ENCODE measurements at regions not wholly inside any gene's neighbourhood (a gene's known extent, or its start where the extent isn't known, plus 50 kb on each side); places are given as distances from the start of the nearest gene placed in this dataset.

DNA sequence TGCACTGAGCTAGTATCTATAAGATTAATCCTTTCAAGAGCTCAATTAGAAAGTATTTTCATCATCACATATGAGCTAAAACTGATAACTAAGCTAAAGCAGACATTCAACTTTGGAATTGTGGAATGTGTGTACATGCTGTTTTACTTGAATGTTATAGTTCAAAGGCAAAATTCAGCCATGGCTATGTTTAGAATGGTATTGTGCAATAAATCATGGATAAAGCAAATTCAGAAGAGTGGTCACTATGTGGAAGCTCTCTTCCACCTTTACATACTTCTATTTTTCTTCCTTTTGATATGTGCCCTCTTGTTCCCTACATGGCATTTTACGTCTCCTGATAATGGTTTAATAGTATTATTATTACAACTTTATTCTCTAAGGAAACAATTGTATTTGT, 1366.3 kb upstream of the LRRTM1 start:
- intact Hi-C loops (cut with micrococcal nuclease) = no loop called here

DNA sequence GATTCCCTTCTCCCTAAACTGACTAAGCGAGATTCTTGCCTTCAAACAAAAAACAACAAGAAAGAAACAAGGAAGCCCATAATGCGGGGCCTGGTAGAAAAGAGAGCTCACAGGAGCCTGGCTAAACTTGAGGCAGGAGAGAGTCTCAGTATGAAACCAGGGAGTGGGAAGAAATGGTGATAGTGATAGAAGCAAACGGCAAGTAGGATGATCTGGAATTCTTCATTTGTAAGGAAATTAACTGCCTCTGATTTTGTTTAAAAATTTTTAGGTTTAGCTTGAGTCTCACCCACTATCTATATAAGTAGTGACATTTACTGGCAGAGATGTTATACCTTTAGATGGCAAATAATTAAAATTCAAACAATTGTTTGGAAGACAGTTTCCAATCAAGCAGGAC, 1356.5 kb upstream of the LRRTM1 start:
- intact Hi-C loops (cut with micrococcal nuclease) = no loop called here

DNA sequence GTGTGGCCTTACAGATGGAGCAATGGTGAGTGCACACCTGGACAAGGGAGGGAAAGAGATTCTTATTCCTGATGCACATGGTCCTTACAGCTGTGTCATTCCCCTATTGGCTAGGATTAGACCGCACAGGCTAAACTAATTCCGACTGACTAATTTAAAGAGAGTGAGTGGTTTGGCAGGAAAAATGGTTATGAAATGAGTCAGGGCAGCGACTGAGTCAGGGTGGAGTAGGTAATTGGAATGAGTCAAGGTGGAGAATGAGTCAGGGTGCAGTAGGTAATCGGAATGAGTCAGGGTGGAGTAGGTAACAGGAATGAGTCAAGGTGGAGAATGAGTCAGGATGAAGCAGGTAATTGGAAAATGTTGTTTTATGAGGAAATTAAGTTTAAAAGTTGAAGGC, 1353.7 kb upstream of the LRRTM1 start:
- intact Hi-C loops (cut with micrococcal nuclease) = no loop called here

DNA sequence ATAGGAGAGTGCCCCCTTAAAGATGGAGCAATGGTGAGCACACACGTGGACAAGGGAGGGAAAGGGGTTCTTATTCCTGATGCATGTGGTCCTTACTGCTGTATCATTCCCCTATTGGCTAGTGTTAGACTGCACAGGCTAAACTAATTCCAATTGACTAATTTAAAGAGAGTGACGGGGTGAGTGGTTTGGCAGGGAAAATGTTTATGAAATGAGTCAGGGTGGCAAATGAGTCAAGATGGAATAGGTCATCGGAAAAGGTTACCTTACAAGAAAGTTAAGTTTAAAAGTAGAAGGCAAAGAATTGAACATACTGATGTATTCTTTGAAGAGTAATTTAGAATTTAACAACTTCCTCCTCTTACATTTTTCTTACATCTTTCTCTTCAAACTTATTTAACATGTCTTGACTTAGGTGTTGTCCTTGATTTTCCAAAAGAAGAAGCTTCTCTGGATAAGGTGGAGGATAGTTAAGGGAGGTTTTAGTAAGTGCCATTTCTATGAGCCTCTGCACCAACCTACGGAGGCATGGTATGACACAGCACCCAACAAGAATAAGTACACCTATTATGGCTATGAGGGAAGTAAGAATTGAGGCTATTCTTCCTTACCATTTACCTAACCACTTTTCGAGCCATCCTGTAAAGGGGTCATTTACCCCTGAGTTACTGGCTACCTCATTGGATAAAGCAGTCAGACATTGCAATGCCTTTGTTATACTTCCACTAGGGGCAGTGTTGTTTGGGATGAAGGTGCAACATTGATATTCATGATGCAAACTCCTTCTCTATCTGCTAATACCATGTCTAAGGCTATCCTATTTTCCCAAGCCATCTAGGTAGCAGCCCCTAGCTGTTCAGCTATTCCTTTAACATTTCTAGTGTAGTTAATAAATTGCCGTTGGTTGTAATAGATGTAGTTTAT, 1345.8 kb upstream of the LRRTM1 start:
- intact Hi-C loops (cut with micrococcal nuclease) = no loop called here

DNA sequence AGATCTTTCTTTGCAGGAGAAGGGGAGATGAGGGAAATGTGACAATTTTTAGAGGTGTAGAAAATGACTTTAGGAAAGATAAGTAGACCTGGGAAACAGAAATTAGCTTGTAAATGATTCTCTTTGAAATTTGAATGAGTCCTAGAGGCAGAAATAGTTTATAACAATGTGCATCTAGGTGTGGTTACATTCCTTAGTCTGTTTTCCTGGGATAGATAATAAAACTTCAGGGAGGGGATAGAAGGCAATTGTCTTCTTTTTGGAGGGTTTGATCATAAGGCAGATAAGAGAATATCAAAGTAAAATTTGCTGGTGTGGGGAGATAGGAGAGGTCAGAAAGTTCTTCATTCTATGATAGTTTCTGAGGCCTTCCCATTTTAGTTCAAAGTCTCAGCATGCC, 1344.3 kb upstream of the LRRTM1 start:
- intact Hi-C loops (cut with micrococcal nuclease) = no loop called here

DNA sequence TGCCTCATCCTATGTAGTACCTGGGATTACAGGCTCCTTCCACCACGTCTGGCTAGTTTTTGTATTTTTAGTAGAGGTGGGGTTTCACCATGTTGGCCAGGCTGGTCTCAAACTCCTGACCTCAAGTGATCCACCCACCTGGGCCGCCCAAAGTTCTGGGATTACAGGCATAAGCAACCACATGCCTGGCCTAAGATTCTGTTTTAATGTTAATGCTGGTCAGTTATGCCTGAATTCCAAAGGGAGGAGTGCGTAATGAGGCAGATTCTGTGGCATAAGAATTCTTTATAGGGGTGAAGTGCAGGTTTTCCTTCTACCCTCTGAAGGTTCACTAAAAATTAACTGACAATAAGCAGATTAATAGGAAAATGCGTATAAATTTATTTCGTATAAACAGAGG, 1343.8 kb upstream of the LRRTM1 start:
- intact Hi-C loops (cut with micrococcal nuclease) = no loop called here

DNA sequence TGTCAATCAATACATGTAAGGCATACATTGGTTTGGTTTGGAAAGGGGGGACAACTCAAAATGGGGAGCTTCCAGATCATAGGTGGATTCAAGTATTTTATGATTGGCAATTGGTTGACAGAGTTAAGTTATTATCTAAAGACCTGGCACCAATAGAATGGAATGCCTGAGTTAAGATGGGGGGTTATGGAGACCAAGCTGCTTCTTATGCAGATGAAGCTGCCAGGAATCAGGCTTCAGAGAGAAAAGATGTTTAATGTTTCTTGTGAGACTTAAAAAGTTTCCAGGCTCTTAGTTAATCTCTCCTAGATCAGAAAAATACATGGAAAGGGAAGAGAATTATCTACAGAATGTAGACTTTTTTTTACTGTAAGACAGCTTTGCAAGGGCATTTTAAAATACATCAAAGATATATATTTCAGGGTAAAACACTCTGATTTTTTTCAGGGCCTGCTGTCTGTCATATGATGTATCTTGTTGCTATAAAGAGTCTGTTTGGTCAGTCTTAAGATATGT, 1343.2 kb upstream of the LRRTM1 start:
- intact Hi-C loops (cut with micrococcal nuclease) = no loop called here

DNA sequence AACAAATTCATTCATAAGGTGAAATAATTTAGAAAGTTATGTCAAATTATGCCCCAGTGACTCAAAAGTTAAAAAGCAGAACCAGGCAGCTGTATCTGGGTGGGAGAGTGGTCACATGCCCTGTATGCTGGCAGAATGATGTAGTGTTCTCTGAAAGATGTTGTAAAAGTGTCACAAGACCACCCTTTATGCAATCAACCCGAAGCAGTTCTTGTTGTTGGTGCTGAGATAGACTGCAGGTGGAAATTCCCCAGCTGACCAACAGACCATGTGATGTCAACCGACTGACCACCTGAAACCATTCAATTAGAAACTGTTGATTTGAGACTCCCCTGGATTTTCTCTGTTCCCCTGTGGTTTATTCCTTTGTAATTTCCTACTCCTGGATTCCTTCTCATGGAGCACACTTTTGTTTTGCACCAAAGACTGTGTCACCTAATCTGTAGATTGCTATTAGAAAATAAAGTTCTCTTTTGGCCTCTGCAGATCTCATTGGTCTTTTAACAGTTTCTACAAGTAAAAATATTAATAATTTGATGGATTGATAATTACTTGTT, 1341.3 kb upstream of the LRRTM1 start:
- intact Hi-C loops (cut with micrococcal nuclease) = no loop called here

DNA sequence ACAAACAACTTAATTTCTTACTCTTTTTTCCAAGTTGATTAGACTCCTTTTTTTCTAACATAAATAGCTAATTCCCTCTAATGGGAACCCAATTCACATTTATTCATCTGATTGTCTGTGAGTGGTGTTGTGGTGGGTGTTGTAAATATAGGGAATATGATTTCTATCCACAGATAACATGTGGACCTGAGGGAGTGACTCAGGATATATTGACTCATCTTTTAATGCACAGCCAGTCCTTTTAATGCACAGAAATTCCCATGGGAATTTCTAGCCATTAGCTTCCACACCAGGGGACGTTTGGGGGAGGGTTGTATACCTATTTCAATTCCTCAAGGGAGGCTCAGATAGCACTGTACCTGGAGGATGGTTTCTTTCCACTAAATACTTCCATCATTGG, 1339.6 kb upstream of the LRRTM1 start:
- intact Hi-C loops (cut with micrococcal nuclease) = no loop called here

DNA sequence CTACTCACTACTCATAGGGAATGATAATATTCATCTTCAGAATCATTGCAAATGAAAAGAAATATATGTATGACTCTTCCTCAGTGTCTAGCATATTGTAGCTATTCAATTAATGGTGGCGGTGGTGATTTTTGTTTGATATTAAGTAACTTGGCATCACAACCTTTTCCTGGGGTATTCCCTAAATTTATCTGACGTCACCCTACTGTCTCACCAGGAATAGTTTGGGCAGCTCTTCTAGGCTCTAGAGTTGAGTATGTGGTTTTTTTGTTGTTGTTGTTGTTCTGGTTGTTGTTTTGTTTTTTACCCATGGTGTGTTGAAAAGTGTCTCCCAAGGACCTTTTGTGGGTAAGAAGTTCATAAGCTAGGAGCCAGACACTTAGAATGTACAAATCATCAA, 1320.3 kb upstream of the LRRTM1 start:
- intact Hi-C loops (cut with micrococcal nuclease) = no loop called here

DNA sequence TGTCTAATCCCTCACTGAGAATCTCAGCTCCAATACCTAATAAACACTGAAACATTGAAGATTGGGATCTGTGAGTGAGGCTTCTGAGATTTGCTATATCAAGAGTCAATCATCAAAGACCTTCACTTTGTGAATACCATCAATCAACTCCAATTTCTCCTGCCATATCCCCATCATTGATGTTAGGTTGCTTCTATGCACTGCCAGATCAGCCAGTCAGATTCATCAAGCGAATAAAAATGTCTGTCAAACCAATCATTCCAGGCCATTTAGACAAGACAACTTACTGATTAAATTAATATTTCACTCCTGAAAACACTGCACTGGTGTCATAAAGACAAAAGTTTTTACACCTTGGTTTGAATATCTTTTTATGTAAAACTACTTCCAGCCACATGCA, 1295.5 kb upstream of the LRRTM1 start:
- intact Hi-C loops (cut with micrococcal nuclease) = no loop called here

DNA sequence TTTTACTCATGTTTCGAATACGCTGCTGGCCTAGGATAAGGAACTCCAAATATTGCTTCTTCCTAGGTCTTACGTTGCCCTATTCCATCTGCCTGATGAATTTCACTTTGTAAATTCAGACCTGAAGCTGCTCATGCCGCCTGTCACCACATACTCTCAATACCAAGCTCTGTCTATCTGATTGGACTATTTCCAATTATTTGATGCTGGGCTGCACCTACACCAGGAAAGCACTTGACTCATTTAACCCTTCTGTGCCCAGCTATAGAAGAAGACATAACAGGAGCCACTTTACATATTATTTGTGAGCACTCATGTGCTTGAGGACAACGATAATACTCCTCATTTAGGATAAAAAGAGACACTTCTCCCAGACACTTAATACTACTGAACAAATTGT, 1293.9 kb upstream of the LRRTM1 start:
- intact Hi-C loops (cut with micrococcal nuclease) = no loop called here

DNA sequence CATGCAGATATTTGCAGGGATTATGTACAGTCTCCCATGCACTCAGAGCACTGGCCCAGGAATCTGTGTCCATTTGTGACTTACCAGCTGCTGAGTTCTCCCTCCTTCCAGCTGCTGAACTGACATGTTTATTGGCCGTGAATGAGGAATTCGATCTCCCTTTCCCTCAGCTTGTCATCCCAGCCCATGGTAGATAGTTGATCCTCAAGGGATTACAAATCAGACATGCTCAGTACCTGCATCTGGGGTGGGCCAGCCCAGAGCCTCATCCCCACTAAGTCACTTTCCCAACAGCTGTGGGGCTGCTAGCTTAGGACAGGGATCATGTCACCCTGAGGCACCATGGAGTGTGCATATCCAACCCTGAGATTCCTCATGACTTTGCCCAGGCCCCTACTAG, 1284.9 kb upstream of the LRRTM1 start:
- intact Hi-C loops (cut with micrococcal nuclease) = no loop called here

DNA sequence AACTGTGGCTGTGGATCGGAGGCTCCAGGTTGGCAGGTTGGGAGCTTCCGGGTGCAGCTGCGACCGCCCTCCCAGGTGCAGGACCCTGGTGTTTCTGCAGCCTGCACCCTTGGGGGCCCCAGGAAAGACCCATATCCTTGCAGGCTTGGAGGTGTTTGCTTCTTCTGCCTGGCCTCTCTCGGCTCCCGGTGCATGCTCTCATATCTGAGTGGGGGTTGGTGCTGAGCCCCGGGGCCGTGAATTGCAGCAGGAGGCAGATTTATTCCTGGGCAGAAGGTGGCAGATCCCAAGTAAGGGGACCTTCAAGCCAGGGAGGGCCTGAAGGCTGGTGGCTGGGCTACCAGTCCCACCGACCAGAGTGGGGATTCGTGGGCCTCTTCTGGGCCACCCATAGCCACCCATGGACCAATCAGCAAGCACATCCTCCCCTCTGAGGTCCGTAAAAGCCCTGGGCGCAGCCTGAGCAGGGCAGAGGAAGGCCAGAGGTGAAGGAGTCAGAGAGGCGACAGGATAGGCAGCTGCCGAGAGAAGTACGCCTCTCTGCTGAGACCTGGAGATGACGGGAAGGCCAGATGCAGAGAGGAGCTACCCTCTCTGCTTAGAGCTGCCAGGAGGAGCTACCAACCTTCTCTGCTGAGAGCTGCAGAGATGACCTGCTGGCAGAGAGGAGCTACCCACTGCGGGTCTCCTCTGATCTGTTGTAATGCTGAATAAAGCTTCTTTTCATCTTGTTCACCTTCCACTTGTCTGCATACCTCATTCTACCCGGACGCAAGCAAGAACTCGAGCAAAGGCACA, 1279.0 kb upstream of the LRRTM1 start:
- intact Hi-C loops (cut with micrococcal nuclease) = no loop called here

DNA sequence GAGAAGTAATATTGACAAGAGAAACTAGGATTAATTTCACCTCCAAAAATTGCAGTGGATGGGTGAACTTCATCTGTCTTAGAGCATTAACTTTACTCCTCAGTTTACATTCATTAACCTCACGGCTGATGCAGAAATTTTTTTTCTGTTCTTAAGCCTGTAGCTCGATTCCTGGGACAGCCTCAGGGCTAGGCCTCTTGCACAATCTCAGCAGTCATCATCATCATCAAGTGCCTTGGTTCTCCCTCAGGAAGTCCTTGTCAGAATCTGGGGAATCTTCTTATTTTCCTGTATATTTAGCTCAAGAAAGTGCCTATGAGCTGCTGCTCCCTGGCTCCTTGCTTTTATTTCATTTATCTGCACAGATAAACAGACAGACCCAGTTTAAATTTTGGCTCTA, 1272.2 kb upstream of the LRRTM1 start:
- intact Hi-C loops (cut with micrococcal nuclease) = no loop called here

DNA sequence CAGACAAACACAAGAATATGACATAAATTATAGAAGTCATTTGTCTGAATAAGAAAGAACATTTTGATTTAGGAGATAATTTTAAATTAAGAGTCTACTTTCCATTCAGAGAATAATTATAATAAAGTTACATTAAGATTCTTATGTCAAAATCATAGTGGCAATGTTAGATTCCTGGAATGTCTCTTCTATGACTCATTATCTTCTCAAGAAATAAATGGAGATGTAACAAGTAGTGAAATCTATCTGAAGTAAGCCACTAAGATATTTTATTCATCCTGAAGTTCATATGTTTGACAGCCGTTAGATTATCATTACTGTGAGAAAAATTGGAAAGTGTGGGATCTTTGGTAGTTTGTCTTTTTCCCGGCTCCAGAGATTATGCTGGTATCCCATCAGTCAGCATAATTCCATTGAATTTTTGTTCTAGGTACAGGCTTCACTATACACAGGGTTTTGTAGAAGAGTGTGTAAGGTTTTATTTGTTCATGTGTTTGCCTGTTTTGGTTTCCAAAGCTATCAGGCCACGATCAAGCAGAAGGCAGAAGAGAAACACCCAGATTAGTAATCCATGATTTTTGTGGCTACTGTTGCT, 1246.6 kb upstream of the LRRTM1 start:
- intact Hi-C loops (cut with micrococcal nuclease) = no loop called here

DNA sequence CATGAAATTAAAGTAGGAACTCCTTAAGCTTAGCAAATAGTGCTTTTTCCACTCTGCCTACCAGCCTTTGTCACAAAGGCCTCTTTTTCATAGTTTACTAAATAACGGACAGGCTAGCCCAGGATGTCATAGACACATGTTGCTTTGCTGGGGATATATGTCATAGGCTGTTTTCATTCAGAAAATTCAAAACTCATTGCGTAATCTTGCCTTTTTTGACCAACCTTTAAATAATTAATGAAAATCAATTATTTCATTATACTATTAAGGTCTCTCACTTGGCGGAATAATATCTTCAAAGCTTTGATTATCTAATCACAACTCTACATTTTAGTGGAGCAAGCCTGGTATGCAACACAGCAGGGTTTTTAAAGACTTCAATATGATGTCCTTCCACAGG, 1245.7 kb upstream of the LRRTM1 start:
- intact Hi-C loops (cut with micrococcal nuclease) = no loop called here

DNA sequence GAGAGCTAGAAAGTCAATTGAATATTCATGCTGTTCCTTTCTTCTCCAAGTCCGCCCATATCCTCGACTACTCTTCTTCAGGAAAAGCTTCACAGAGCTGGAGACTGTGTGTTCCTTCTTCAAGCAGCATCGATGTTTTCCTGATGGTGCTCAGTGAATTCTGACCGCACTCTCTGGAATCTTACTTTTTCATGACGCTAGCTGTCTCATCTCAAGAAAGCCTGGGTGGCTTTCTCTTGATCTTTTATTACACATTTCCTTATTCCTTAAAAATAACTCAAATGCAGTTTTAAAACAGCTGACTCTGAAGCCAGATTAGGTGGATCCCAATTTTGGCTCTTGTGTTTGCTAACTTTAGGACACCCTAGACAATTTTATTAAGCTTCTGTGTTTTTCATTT, 1245.1 kb upstream of the LRRTM1 start:
- intact Hi-C loops (cut with micrococcal nuclease) = no loop called here

DNA sequence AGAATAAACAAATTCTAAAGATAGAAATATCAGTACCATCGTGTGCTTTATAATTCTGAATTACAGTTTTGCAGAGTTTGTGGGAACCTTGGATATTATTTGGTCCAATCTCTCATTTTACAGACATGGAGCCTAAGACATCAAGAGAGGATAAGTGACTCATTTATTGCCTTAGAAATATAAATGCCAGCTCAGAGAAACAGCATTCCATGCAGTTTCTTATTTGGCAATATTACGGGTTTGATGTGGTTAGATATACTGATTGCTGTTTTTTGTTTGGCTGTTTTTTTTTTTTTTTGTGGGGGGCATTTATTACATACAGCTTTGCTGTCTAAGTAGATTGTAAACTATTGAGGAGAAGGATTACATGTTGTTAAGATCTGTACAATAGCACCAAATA, 1241.1 kb upstream of the LRRTM1 start:
- intact Hi-C loops (cut with micrococcal nuclease) = no loop called here

DNA sequence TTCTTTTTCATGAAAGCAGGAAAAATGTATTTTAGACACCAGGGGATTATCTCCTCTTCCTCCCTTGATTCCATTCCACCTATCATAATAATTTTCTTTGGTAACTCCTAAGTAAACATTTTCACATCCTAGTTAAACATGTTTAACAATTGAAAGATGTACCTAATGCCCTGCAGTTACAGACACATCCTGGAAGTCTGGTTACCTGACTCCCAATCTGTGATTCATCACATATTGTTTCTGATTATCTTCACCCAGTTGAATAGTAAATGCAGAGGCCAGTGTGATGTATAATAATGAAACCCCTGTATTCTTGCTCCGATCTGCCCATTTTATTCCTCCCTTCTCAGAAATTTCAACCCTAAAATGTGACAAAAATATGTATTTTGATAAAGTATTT, 1237.6 kb upstream of the LRRTM1 start:
- intact Hi-C loops (cut with micrococcal nuclease) = no loop called here

DNA sequence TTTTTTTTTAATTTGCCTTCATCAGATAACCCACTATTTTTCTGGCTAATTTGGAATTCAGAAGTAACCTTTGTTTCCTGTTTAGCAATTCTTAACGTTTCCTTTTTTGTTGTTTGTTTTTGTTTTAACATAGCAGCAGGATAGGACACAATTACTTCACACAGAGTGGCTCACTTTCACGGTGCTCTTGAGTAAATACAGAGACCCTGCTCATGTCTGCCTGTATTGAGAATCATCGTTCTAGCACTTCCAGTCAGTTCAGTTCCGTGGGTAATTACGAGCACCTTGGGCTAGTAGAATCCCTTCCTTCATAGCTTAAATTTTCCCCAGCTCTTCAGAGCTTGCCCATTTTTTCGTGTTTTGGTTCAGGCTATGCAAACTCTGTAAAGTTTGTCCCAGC, 1225.4 kb upstream of the LRRTM1 start:
- intact Hi-C loops (cut with micrococcal nuclease) = no loop called here
